Keratinocyte (primary cell): ENCODE measurements at regions not wholly inside any gene's neighbourhood (a gene's known extent, or its start where the extent isn't known, plus 50 kb on each side); places are given as distances from the start of the nearest gene placed in this dataset.
A peak's percentile ranks its signal among the peaks of the same experiment; 100 is the strongest.

Source experiments
- DNase-seq: peaks from one replicate; pipeline ENCODE4 v3.0.0-alpha.2; 2011; ENCODE audit warnings: low read depth, missing footprints, low spot score
- FAIRE-seq: peaks from 2 replicates; lab custom pipeline; 2011; peaks lifted over from hg19 to GRCh38; lab: Jason Lieb, UNC
- H2AFZ ChIP-seq: 2 replicates; pipeline ENCODE4 v1.6.0; 2012; ENCODE audit warnings: low read length, control low read depth, inconsistent platforms; ENCODE audit not compliant: control insufficient read depth
- H3K27ac ChIP-seq: 2 replicates; pipeline ENCODE4 v1.5.1; 2011; ENCODE audit warnings: low read length; ENCODE audit not compliant: control insufficient read depth, insufficient read depth
- H3K27me3 ChIP-seq: 3 replicates; pipeline ENCODE4 v1.6.0; 2011; ENCODE audit warnings: low read length; ENCODE audit not compliant: control insufficient read depth, insufficient read depth; ENCODE audit errors: extremely low read depth
- H3K36me3 ChIP-seq, 2 experiments: 2 replicates in 1 of 2; 3 replicates in 1 of 2; pipeline ENCODE4 v1.5.1; 2011; ENCODE audit warnings: low read length in 2 of 2, mild to moderate bottlenecking in 1 of 2; ENCODE audit not compliant: control insufficient read depth in 2 of 2, insufficient read depth in 2 of 2; ENCODE audit errors: extremely low read depth in 1 of 2
- H3K4me1 ChIP-seq: 3 replicates; pipeline ENCODE4 v1.5.1; 2011; ENCODE audit warnings: low read length; ENCODE audit not compliant: control insufficient read depth, insufficient read depth; ENCODE audit errors: extremely low read depth
- H3K4me2 ChIP-seq: 3 replicates; pipeline ENCODE4 v1.6.0; 2011; ENCODE audit warnings: low read depth, low read length; ENCODE audit not compliant: control insufficient read depth, insufficient read depth; ENCODE audit errors: extremely low read depth
- H3K4me3 ChIP-seq, 3 experiments: fragments of 200-600 bp in 1 of 3; sonication (generic) in 1 of 3; 2 replicates in 2 of 3; 3 replicates in 1 of 3; pipeline ENCODE4 v1.5.1; 2011 to 2016; ENCODE audit warnings: low read length in 3 of 3, mild to moderate bottlenecking in 3 of 3, control low read depth in 2 of 3, inconsistent platforms in 1 of 3, low read depth in 1 of 3, mixed read lengths in 1 of 3, mixed run types in 1 of 3, moderate library complexity in 1 of 3; ENCODE audit not compliant: control insufficient read depth in 2 of 3, insufficient read depth in 2 of 3; ENCODE audit errors: extremely low read depth in 1 of 3
- H3K79me2 ChIP-seq: 2 replicates; pipeline ENCODE4 v1.6.0; 2012; ENCODE audit warnings: low read length; ENCODE audit not compliant: control insufficient read depth, insufficient read depth
- H3K9ac ChIP-seq: 3 replicates; pipeline ENCODE4 v1.6.0; 2011; ENCODE audit warnings: low read length; ENCODE audit not compliant: control insufficient read depth, insufficient read depth; ENCODE audit errors: extremely low read depth
- H3K9me1 ChIP-seq: 3 replicates; pipeline ENCODE4 v1.6.0; 2011; ENCODE audit warnings: low read length; ENCODE audit not compliant: control insufficient read depth, insufficient read depth; ENCODE audit errors: extremely low read depth
- H3K9me3 ChIP-seq: 2 replicates; pipeline ENCODE4 v1.5.1; 2012; ENCODE audit warnings: low read depth, low read length; ENCODE audit not compliant: control insufficient read depth
- H4K20me1 ChIP-seq: 3 replicates; pipeline ENCODE4 v1.6.0; 2011; ENCODE audit warnings: low read length; ENCODE audit not compliant: control insufficient read depth, insufficient read depth; ENCODE audit errors: extremely low read depth
- EZH2 ChIP-seq: IDR thresholded peaks from one replicate; pipeline ENCODE4 v1.6.1; 2012; ENCODE audit warnings: inconsistent platforms, mild to moderate bottlenecking, low read length, moderate library complexity
- dilution Hi-C: fragments of 300-500 bp; cut with MboI; formaldehyde crosslinking; loops from one replicate; pipeline ENCODE4 v1.7.0; 2020; ENCODE audit warnings: low sequenced_read_pairs; ENCODE audit not compliant: extremely low pct_ligation_motif_present
- TF ChIP-seq, protein P1 (sequence below), 3 experiments: IDR thresholded peaks in 1 of 3; conservative IDR thresholded peaks in 1 of 3; optimal IDR thresholded peaks in 1 of 3; 2 replicates in 2 of 3; 3 replicates in 1 of 3; pipeline versions ENCODE3 to v1.5.1; 2011; ENCODE audit warnings: low read length in 3 of 3, mild to moderate bottlenecking in 3 of 3, moderate library complexity in 2 of 3, control low read depth in 1 of 3, inconsistent platforms in 1 of 3; ENCODE audit not compliant: insufficient read depth in 2 of 3; ENCODE audit errors: extremely low read depth in 1 of 3

GRCh38 chr5:3140117-3140516 is 388.6 kb upstream of the IRX2 start:
- no peak for FAIRE-seq
- no peaks in the 10 kb centered on the region for H3K79me2 ChIP-seq
- H2AFZ ChIP-seq, result no peak overlapping the region

DNA sequence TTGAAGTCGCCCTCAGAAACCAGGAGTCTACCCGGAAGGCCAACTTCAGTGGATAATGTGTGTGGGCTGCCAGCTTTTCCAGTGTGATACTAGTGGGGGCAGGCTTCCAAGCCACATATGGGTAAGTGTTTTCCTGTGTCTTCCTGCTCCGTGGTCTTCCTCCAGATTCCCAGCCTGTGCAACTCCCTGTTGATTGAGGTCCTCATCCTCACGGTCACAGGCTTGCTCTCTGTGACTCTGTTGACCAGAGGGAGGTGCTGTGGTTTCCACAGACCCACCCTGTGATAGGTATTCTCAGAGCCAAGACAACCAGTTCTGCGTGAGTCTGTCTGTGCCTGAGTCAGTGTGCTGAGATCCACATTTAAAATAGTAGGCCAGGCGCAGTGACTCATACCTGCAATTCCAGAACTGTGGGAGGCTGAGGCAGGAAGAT is 388.0 kb upstream of the IRX2 start:
- no peak overlapping the region for H3K4me3 ChIP-seq
- H3K4me1 ChIP-seq, result no peaks in the 10 kb centered on the region
- FAIRE-seq (peak; percentile 79), DNase-seq (no peak)
- no peaks in the 10 kb centered on the region for H3K27me3 ChIP-seq
- H3K4me2 ChIP-seq, result no peak overlapping the region
- H4K20me1 ChIP-seq, result no peaks in the 10 kb centered on the region
- H3K9ac ChIP-seq, result no peak overlapping the region
- no peak for TF ChIP-seq EZH2
- TF ChIP-seq, protein P1, sequence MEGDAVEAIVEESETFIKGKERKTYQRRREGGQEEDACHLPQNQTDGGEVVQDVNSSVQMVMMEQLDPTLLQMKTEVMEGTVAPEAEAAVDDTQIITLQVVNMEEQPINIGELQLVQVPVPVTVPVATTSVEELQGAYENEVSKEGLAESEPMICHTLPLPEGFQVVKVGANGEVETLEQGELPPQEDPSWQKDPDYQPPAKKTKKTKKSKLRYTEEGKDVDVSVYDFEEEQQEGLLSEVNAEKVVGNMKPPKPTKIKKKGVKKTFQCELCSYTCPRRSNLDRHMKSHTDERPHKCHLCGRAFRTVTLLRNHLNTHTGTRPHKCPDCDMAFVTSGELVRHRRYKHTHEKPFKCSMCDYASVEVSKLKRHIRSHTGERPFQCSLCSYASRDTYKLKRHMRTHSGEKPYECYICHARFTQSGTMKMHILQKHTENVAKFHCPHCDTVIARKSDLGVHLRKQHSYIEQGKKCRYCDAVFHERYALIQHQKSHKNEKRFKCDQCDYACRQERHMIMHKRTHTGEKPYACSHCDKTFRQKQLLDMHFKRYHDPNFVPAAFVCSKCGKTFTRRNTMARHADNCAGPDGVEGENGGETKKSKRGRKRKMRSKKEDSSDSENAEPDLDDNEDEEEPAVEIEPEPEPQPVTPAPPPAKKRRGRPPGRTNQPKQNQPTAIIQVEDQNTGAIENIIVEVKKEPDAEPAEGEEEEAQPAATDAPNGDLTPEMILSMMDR (optimal IDR thresholded peaks at IDR 0.05 in 1 of 3, IDR thresholded peaks at IDR 0.05 in 1 of 3, conservative IDR thresholded peaks at IDR 0.05 in 1 of 3; ENCODE audit: extremely low read depth in 1 of 3, insufficient read depth in 2 of 3, low read length in 3 of 3), result peak; percentile 29 to 65 (median 34)
- no peaks in the 10 kb centered on the region for H3K36me3 ChIP-seq
- H2AFZ ChIP-seq, result no peak overlapping the region
- no peak overlapping the region for H3K27ac ChIP-seq
- H3K9me3 ChIP-seq, result no peaks in the 10 kb centered on the region
- dilution Hi-C loops, result no loop called here
- no peaks in the 10 kb centered on the region for H3K9me1 ChIP-seq
- no peaks in the 10 kb centered on the region for H3K79me2 ChIP-seq

More at GRCh38 chr5:3140117-3140516, 388.6 kb upstream of the IRX2 start:
- Histone ChIP-seq H3K27ac (no peak overlapping the region), H3K4me1 (no peaks in the 10 kb centered on the region), H3K36me3 (no peaks in the 10 kb centered on the region), H3K4me3 (no peak overlapping the region), H4K20me1 (no peaks in the 10 kb centered on the region), H3K27me3 (no peaks in the 10 kb centered on the region), H3K4me2 (no peak overlapping the region), H3K9me3 (no peaks in the 10 kb centered on the region), H3K9me1 (no peaks in the 10 kb centered on the region), H3K9ac (no peak overlapping the region)
- dilution Hi-C loops, result no loop called here
- no peak for TF ChIP-seq EZH2
- TF ChIP-seq, protein P1 (optimal IDR thresholded peaks at IDR 0.05 in 1 of 3, IDR thresholded peaks at IDR 0.05 in 1 of 3, conservative IDR thresholded peaks at IDR 0.05 in 1 of 3; ENCODE audit: extremely low read depth in 1 of 3, insufficient read depth in 2 of 3, low read length in 3 of 3), result no peak
- DNase-seq, result no peak
